ENCODE measurements at regions not wholly inside any gene's neighbourhood (a gene's known extent, or its start where the extent isn't known, plus 50 kb on each side); places are given as distances from the start of the nearest gene placed in this dataset.

DNA sequence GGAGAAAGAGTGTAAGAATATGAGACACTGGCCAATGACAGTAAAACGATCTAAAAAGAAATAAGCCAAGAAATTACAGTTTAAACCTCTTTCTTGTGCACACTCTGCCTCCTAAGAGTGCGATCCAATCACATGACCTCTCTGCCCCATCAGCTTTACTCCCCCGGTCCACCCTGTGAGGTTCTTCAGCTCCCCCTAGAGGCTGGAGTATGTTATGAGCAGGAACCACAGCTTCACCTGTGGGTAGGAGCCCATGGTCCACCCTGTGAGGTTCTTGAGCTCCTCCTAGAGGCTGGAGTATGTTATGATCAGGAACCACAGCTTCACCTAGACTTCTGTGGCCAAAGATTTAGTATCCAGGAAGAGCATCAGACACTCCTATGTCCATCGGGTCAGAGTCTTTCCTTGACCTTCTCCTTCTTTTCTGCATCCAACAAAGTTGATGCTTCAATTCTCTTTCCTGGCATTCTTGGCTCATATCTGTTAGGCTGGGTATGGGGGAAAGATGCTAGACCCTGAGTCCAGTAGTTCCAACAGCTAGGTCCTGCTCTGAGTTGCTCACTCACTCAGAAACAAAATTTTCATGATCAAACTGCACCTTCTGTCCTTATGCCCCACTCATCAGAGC lies 164.0 kb downstream of the MINAR1 start:
- TF ChIP-seq, protein P1, sequence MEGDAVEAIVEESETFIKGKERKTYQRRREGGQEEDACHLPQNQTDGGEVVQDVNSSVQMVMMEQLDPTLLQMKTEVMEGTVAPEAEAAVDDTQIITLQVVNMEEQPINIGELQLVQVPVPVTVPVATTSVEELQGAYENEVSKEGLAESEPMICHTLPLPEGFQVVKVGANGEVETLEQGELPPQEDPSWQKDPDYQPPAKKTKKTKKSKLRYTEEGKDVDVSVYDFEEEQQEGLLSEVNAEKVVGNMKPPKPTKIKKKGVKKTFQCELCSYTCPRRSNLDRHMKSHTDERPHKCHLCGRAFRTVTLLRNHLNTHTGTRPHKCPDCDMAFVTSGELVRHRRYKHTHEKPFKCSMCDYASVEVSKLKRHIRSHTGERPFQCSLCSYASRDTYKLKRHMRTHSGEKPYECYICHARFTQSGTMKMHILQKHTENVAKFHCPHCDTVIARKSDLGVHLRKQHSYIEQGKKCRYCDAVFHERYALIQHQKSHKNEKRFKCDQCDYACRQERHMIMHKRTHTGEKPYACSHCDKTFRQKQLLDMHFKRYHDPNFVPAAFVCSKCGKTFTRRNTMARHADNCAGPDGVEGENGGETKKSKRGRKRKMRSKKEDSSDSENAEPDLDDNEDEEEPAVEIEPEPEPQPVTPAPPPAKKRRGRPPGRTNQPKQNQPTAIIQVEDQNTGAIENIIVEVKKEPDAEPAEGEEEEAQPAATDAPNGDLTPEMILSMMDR (IDR thresholded peaks at IDR 0.05): peak; percentile 71
- TF ChIP-seq, protein P2, sequence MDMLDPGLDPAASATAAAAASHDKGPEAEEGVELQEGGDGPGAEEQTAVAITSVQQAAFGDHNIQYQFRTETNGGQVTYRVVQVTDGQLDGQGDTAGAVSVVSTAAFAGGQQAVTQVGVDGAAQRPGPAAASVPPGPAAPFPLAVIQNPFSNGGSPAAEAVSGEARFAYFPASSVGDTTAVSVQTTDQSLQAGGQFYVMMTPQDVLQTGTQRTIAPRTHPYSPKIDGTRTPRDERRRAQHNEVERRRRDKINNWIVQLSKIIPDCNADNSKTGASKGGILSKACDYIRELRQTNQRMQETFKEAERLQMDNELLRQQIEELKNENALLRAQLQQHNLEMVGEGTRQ (IDR thresholded peaks at IDR 0.05; ENCODE audit: borderline replicate concordance, low read depth, low read length): peak; percentile 6; the same call in 1 of the 2 replicates
- TF ChIP-seq, protein P3, sequence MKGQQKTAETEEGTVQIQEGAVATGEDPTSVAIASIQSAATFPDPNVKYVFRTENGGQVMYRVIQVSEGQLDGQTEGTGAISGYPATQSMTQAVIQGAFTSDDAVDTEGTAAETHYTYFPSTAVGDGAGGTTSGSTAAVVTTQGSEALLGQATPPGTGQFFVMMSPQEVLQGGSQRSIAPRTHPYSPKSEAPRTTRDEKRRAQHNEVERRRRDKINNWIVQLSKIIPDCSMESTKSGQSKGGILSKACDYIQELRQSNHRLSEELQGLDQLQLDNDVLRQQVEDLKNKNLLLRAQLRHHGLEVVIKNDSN (IDR thresholded peaks at IDR 0.05; ENCODE audit: borderline replicate concordance, low read depth): peak; percentile 65; the same call in 1 of the 2 replicates
- TF ChIP-seq MXI1 (IDR thresholded peaks at IDR 0.05; ENCODE audit: low read depth, low read length): no peak
- no peak for TF ChIP-seq POLR2AphosphoS5 (IDR thresholded peaks at IDR 0.05; ENCODE audit: low read depth, low read length)
- TF ChIP-seq ELF1 (IDR thresholded peaks at IDR 0.05): peak; percentile 57
- no peak for TF ChIP-seq EZH2phosphoT487 (IDR thresholded peaks at IDR 0.05; ENCODE audit: borderline replicate concordance, low read depth)
- TF ChIP-seq EP300 (IDR thresholded peaks at IDR 0.05; ENCODE audit: borderline replicate concordance in 1 of 2, low read depth in 1 of 2, low read length in 1 of 2): no peak
- TF ChIP-seq, protein P4, sequence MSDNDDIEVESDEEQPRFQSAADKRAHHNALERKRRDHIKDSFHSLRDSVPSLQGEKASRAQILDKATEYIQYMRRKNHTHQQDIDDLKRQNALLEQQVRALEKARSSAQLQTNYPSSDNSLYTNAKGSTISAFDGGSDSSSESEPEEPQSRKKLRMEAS (IDR thresholded peaks at IDR 0.05; ENCODE audit: low read depth): no peak
- TF ChIP-seq RCOR1 (IDR thresholded peaks at IDR 0.05; ENCODE audit: low read length): 0 out of 2 replicates have a peak, but pooled peaks have one; percentile 26
- no peak for TF ChIP-seq CHD2 (IDR thresholded peaks at IDR 0.05; ENCODE audit: low read length, partially characterized antibody)
